ENCODE measurements at regions not wholly inside any gene's neighbourhood (a gene's known extent, or its start where the extent isn't known, plus 50 kb on each side); places are given as distances from the start of the nearest gene placed in this dataset.

GRCh38 chr2:12330916-12331315, 385.8 kb upstream of the TRIB2 start:
- no peak for DNase-seq (ENCODE audit: low read depth, low spot score)

GRCh38 chr2:12331698-12332097, 385.0 kb upstream of the TRIB2 start:
- Histone ChIP-seq H3K4me3 (ENCODE audit: control insufficient read depth in 2 of 3, extremely low read depth in 1 of 3, insufficient read depth in 2 of 3, low read depth in 1 of 3, low read length in 3 of 3) (no peak overlapping the region), H4K20me1 (ENCODE audit: control insufficient read depth, extremely low read depth, insufficient read depth, low read length) (no peaks in the 10 kb centered on the region), H3K9me3 (ENCODE audit: control insufficient read depth, low read depth, low read length) (no peaks in the 10 kb centered on the region), H3K79me2 (ENCODE audit: control insufficient read depth, insufficient read depth, low read length) (no peaks in the 10 kb centered on the region), H3K36me3 (ENCODE audit: control insufficient read depth in 2 of 2, extremely low read depth in 1 of 2, insufficient read depth in 2 of 2, low read length in 2 of 2) (no peaks in the 10 kb centered on the region), H3K4me2 (ENCODE audit: control insufficient read depth, extremely low read depth, insufficient read depth, low read depth, low read length) (no peak overlapping the region), H3K4me1 (ENCODE audit: control insufficient read depth, extremely low read depth, insufficient read depth, low read length) (no peaks in the 10 kb centered on the region), H3K27ac (ENCODE audit: control insufficient read depth, insufficient read depth, low read length) (no peak overlapping the region), H3K27me3 (ENCODE audit: control insufficient read depth, extremely low read depth, insufficient read depth, low read length) (no peaks in the 10 kb centered on the region), H3K9me1 (ENCODE audit: control insufficient read depth, extremely low read depth, insufficient read depth, low read length) (no peaks in the 10 kb centered on the region), H2AFZ (ENCODE audit: control insufficient read depth, low read length) (no peak overlapping the region), H3K9ac (ENCODE audit: control insufficient read depth, extremely low read depth, insufficient read depth, low read length) (no peak overlapping the region)
- no peak for DNase-seq (ENCODE audit: low read depth, low spot score)
- TF ChIP-seq CTCF (optimal IDR thresholded peaks at IDR 0.05 in 1 of 3, IDR thresholded peaks at IDR 0.05 in 1 of 3, conservative IDR thresholded peaks at IDR 0.05 in 1 of 3; ENCODE audit: extremely low read depth in 1 of 3, insufficient read depth in 2 of 3, low read length in 3 of 3) (no peak), EZH2 (IDR thresholded peaks at IDR 0.05; ENCODE audit: low read length) (no peak)
- FAIRE-seq, result no peak
- dilution Hi-C loops (cut with MboI; ENCODE audit: extremely low pct_ligation_motif_present, low sequenced_read_pairs), result no loop called here

More at GRCh38 chr2:12330916-12331315, 385.8 kb upstream of the TRIB2 start:
- H3K27ac ChIP-seq (ENCODE audit: control insufficient read depth, insufficient read depth, low read length), result no peak overlapping the region
- no peaks in the 10 kb centered on the region for H3K9me3 ChIP-seq (ENCODE audit: control insufficient read depth, low read depth, low read length)
- H3K36me3 ChIP-seq (ENCODE audit: control insufficient read depth in 2 of 2, extremely low read depth in 1 of 2, insufficient read depth in 2 of 2, low read length in 2 of 2), result no peaks in the 10 kb centered on the region
- FAIRE-seq, result no peak
- TF ChIP-seq EZH2 (IDR thresholded peaks at IDR 0.05; ENCODE audit: low read length) (no peak), CTCF (optimal IDR thresholded peaks at IDR 0.05 in 1 of 3, IDR thresholded peaks at IDR 0.05 in 1 of 3, conservative IDR thresholded peaks at IDR 0.05 in 1 of 3; ENCODE audit: extremely low read depth in 1 of 3, insufficient read depth in 2 of 3, low read length in 3 of 3) (no peak)
- no peaks in the 10 kb centered on the region for H3K4me1 ChIP-seq (ENCODE audit: control insufficient read depth, extremely low read depth, insufficient read depth, low read length)
- no peaks in the 10 kb centered on the region for H3K79me2 ChIP-seq (ENCODE audit: control insufficient read depth, insufficient read depth, low read length)
- no peak overlapping the region for H2AFZ ChIP-seq (ENCODE audit: control insufficient read depth, low read length)
- H3K9me1 ChIP-seq (ENCODE audit: control insufficient read depth, extremely low read depth, insufficient read depth, low read length), result no peaks in the 10 kb centered on the region
- H3K27me3 ChIP-seq (ENCODE audit: control insufficient read depth, extremely low read depth, insufficient read depth, low read length), result no peaks in the 10 kb centered on the region
- dilution Hi-C loops (cut with MboI; ENCODE audit: extremely low pct_ligation_motif_present, low sequenced_read_pairs), result no loop called here
- H3K9ac ChIP-seq (ENCODE audit: control insufficient read depth, extremely low read depth, insufficient read depth, low read length), result no peak overlapping the region
- no peak overlapping the region for H3K4me3 ChIP-seq (ENCODE audit: control insufficient read depth in 2 of 3, extremely low read depth in 1 of 3, insufficient read depth in 2 of 3, low read depth in 1 of 3, low read length in 3 of 3)
- H3K4me2 ChIP-seq (ENCODE audit: control insufficient read depth, extremely low read depth, insufficient read depth, low read depth, low read length), result no peak overlapping the region
- H4K20me1 ChIP-seq (ENCODE audit: control insufficient read depth, extremely low read depth, insufficient read depth, low read length), result no peaks in the 10 kb centered on the region
